GM19455 (cell line): ENCODE measurements at regions not wholly inside any gene's neighbourhood (a gene's known extent, or its start where the extent isn't known, plus 50 kb on each side); places are given as distances from the start of the nearest gene placed in this dataset.

ENCODE experiments used
- ATAC-seq: cut with Tn5 transposase; IDR thresholded peaks from one replicate; pipeline ENCODE4 v1.9.1; 2021; ENCODE audit not compliant: unreplicated experiment

DNA sequence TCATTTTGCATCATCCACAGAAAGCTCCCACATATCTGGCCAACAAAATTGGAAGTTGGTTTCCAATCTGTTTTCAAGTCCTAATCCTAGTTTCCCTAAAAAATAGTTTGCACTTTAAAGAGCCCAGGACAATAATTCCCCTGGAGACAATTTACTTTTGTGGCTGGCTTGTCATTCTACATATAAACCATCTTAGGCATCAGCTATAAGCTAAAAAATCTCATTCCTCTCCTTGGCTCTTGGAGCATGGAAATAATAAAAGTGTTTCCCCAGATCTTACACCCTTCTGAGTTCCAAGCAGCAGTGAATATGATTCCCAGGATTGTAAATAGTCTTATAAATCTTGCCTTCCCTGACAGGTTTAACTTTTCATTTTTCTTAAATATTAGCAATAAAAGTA, 89.1 kb upstream of the NUDT4 start:
- ATAC-seq: no peak

DNA sequence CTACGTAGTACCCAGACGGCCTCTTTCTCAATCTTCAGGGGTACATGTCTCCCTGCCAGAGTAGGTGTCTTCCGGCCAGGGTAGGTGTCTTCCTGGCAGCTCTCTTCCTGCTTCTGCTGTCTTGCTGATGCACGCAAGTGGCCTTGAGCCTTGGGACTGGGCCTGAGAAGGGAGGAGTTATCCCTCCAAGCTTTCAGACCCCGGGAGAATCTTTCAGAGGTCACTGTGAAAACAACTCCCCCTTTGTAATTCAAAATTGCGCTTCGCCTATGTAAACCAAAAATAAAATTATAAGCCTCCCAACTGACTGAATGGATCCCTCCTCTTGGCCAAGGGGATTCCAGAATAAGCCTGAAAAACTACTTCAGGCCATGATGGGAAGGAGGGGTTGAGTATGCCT, 87.3 kb upstream of the NUDT4 start:
- no peak for ATAC-seq

DNA sequence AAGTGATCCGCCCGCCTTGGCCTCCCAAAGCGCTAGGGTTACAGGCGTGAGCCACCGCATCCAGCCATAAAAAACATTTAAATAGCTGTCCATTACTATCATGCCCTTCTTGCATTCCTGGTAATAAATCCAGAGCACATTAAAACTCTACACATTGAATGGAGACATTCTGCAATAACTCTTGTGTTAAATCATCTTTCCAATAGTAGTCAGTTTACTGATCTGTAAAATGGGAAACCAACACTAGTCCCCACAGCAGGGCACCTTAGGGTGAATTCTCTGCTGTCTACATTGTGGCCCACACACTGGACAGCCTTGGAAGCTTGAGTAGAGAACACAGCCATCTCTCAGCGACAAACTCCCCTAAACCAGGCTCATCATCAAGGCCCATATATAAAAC, 85.5 kb upstream of the NUDT4 start:
- ATAC-seq: no peak

DNA sequence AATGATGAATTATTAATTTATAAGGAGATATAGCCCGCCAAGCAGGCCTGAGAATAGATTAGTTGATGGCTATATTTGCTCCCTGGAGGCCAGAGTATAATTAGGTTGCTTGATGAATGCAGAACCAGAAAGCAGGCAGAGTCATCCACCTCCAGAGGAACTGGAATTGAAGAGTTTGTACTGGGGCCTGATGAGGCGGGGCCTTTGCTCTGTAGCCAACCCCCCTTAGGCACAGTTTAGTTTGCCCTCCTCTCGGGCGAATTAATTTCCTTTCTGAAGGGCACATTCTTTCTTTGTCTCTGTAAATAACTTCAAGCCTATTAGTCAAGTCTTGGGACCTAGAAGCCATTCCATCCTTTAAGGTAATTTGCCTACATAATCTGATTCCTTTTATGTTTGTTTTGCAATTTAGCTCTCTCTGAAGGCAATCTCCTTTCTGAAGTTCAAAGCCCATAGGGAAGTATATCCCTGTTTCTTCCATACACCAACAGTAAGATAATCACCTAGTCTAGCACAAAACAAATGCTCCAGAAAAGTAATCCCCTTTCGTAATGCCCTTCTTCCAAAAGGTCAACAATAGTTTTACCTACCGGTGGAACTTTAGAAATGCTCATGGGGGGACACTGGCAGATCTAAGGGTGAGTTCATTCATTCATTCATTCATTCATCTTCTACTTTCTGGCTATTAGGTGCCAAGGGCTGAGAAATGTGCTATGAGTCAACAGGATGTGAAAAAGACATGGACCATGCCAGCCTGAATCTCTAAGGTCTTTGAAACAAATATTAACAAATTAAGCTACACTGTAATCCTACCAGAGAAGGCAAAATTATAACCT, 84.8 kb upstream of the NUDT4 start:
- no peak for ATAC-seq

DNA sequence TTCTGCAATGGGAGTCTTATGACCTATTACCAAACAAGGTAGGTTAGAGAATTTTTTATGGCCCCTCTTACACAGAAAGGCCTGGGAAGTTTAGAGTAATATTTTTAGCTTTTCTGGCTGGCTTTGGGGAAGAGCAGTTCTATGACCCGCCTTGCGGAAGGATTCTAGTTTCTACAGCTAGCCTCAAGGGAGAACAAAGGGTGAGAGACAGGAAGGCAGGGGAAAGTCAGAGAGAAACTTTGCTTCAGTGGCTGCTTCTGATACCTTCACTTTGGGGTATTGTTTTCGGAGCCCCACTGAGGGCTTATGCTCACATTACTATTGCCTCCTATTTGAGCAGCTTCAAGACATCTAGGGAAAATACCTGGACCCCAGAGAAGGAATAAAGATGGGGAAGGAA, 80.7 kb upstream of the NUDT4 start:
- peak; percentile 83 for ATAC-seq

DNA sequence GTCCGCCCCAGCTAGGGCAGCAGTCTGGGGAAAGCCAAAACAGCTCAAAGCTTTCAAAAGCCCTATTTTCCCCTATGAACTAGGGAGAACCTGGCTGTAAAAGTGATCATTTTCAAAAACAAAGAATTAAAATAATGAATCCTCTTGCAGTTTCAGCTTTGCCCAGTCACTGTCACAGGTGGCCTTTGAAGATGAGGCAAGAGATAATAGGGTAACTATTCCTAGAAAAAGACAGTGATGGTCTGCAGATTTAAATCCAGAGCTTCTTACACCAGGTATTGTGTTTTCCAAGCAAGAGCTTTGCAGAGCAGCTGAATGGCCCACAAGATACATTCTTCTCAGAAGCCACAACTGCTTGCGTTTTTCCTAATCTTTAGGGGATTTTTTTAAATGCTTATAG, 80.2 kb upstream of the NUDT4 start:
- ATAC-seq: no peak

DNA sequence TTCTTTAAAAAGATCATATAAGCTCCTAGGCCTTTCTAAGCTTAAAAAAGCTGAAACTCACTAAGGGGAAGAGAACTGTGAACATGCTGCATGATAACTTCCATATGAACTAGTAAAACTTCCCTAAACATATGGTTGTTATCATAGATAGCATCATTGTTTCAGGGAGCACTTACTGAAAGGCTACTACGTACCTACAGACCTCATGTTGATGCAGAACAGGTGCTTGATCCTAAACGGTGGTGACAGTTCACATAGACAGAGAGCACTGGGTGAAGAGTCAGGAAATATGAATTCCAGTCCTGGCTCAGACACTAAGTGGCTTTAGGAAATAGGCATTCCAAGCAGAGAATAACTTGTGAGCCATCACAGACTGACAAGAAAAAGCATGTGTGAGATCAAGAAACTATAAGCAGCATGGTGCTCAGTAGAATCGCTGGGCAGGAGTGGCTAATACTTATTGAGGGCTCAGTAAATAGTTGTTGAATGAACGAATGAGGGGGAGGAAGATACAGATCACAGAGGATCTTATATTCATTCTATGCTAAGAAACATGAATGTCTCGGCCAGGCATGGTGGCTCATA, 78.4 kb upstream of the NUDT4 start:
- ATAC-seq: no peak

DNA sequence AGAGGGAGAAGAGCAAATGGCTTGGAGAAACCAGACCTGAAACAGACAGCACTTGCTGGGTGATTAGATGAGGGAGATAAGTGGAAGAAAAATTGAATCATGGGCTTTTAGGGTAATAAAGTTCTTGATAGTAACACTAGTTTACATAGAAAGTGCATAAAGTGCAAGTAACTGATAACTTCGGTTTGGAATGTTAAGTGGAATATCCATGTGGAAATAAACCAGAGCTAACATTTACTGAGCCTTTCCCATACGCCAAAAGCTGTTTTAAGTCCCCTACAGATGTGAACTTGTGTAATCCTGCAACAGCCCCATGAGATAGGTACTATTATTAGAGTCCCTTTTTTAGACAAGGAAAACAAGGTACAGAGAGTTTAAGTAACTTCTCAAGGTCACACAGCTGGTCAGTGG, 77.1 kb upstream of the NUDT4 start:
- no peak for ATAC-seq

DNA sequence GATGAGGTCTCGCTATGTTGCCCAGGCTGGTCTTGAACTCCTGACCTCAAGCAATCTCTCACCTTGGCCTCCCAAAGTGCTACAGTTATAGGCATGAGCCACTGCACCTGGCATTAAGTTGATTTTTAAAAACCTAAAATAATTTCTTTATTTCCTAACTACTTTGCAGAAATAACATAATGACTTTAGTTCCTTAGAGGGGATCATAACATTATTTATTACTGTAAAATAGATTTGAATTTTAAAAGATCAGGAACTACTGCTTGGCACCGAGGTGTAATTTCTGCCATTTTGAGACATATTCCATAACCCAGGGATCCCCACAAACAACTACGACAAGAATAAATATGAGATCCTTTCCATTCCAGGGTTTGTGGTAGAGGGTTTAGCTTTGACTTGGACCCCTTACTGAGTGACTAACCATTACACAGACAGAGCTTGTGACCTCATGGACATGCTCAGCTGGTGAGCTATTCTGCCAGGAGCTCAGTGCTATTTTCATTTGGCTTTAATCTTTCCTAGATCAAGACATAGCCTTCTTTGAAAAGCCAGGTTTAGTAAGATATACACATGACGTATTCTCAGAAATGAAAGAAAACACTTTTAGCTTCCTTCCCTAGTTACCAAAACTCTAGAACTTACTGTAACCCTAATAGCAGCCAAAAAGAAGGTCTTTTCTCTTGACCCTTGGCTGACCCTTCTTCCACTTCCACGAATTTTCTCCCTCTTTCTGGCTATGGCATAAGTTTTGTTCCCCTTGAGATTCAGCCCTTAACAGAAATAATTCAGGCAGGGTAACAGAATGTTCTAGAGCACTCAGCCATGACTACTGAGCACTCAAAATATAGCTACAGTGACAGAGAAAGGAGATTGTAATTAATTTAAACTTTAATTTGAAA, 75.1 kb upstream of the NUDT4 start:
- ATAC-seq: no peak

DNA sequence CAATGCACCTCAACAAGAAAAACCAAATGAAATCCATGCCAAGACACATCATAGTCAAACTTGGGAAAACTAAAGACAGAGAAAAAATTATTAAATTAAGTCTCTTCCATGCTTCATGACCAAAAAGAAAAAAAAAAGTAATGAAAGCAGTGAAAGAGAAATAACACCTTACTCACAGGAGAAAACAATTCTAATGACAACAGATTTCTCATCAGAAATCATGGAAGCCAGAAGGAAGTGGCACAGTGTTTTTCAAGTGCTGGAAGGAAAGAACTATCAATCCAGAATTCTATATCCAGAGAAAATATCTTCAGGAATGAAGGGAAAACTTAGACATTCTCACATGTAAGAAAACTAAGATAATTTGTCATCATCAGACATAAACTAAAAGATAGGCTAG, 71.1 kb upstream of the NUDT4 start:
- no peak for ATAC-seq

DNA sequence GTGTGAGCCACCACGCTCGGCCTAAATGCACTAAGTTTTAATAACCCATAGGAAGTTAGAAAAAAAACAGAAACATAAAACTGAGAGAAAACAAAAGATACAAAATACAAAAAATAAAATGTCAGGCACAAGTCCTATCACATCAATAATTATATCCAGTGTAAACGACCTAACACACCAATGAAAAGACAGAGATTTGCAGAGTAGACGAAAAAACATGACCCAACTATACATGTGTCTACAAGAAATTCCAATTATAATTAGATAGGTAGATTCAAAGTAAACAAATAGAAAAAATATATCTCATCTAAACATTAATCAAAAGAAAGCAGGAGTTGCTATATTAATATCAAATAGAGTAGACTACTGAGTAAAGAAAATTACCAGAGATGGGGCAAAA, 69.4 kb upstream of the NUDT4 start:
- no peak for ATAC-seq

DNA sequence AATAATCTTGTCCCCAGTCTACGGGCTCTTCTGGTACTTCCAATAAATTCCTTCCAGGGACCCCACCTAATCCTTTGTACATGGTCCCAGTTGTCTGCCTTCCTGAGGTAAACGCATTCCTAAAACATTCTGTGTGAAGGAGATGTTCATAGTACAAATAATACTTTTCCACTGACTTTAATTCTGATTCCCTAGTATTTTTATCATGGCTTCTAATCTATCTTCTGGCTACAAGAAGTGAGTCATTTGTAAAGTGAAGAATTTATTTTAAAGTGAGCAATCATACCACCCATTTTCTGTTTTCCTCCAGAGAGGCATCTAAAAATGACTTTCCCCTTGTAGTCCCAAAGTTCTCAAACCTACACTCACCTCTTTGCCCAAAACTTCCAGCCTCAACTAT, 65.9 kb upstream of the NUDT4 start:
- ATAC-seq: no peak

DNA sequence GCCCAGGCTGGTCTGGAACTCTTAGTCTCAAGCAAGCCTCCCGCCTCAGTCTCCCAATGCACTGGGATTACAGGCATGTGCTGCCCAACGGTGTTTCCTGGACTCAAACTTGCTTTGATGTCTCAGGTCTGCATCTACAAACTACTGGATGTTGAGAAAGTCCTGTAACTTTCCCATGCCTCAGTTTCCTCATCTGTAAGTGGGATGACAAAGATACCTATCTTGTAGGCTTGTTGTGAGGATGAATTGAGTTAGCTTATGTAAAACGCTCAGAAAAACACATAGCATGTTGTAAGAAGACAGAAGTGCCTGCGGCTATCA, 63.6 kb upstream of the NUDT4 start:
- ATAC-seq: no peak

DNA sequence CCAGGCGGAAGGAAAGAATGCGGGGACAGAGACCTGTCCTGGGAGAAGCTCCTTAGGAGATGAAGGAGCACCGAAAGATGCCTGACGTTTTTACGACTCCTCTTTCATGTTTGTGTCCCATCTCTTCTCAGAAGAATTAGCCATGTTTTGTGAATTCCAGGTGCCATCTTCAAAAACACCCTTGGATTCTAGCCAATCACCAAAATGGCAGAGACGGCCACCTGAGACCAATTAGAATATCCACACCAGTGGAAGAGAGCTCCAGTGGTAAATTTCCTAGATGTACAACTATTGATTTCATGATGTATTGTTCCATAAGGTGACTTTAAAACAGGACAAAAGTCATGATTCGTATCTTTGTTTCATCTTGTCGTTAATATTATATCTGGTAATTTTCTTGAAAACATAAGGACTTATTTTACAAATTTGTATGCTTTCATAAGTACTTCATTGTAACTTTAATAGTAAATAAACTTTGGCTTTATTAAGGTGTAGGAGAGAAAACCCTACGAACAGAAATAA, 62.3 kb upstream of the NUDT4 start:
- ATAC-seq: no peak

DNA sequence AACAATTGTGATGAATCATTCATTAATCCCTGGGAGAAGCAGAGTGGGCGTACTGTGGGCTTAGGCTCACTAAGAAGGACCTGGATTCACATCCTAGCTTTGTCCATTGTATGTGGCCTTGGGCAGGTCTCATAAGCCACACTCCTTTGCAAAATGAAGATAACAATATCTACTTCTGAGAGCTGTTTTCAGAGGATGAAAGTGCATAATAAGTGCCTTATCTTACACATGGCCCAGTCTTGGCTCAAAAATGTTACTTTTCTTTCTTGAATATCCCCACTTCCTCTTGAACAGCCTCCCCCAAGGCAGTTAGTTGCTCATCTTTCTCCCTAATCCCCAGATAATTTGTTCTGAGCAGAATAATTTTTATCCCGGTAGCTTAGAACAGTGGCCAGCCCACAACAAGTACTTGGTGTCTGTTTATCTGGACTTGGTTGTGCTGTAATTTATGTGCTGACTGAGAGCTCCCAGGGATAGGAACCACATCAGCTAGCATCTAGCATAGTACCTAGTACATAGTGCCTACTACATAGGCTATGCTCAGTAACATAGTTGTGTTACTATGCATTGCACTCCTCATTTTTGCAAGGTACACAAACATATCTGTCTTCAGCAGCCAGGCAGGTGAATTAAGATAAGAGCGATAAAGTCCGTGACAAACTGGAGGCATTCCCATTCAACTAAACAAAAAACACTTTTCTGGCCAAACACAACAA, 61.7 kb upstream of the NUDT4 start:
- ATAC-seq: no peak

DNA sequence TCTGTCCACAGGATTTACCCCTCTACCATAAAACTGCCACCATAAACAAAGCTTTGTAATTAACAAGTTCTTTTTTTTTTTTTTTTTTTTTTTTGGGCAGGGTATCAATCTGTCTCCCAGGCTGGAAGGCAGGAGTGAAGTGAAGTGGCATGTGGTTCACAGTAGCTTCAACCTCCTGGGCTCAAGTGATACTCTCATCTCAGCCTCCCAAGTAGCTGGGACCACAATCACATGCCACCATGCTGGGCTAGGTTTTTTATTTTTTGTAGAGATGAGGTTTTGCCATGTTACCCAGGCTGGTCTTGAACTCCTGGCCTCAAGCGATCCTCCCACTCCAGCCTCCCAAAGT, 61.1 kb upstream of the NUDT4 start:
- no peak for ATAC-seq

DNA sequence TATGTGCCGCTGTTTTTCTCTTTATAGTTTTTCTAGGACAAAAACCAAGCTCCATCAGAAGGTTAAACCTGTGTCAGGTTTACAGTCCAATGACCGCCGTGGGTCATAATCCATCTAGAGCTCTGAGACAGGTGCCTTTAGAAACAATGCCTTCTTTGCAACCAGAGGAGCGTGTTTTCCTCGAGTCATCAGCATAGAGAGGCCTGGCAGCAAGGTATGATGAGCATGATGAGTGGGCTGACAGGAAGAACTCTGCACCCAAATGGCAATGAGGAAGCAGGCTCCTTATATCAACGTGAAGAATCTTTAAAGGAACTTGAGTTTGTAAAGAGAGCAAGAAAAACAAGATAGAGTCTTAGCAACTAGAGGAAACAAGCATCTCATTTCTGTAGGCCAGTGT, 60.5 kb upstream of the NUDT4 start:
- ATAC-seq: no peak

DNA sequence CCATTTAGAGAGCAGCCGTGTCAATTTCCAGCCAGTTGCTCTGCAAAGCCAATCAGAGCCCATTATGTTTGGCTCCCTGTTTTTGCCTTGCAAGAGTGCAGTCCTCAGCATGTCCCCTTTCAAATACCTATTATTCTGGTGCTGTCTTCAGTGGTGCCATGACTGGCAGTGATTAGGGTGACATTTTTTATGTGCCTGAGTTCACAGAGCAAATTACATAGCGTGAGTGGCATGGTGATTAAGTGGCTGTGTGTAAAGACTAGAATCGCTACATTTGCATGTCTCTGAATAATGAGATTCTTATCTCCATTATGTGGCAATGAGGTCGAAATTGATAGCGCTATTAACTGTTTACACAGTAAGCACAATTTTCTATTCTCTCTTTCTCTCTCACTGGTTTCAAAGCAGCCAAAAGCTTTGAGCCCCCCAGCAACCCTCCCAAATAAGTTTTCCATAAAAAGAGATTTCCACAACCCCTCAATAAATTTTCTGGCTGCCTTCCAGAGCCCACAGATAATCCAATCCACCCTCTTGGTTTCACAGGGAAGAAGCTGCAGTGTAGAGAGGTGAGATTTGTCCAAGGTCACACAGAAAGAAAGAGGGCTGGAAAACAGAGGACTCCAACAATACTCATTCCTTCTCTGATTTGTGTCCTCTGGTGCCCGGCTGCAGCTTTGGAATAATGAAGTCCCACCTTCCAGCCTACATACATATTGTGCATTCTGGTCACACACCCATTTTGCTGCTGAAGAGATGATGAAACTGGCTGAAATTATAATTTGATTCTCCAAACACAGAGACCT, 58.8 kb upstream of the NUDT4 start:
- no peak for ATAC-seq

DNA sequence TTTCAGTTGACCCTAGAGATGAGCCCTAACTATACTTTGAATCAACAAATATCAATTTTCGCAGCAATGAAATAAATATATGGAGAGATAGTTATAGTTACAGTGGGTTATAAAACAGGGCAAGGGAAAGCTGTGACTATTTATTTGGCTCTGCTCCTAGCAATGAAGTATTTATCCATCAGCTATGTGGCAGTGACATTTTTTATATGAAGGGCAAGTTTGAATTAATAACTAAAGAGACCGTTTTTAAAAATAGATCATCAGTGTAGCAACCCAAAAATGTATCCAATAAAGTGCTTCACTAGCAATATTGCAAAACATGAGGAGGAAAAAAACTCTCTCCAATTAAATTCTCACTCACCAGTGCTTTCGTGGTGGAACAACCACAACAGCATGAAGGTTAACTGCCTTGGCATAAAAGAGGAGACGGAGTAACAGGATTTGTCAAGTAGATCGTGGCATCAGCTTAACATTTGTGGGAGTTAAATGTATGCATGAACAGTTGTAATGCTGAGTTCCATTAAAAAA, 58.1 kb upstream of the NUDT4 start:
- no peak for ATAC-seq

DNA sequence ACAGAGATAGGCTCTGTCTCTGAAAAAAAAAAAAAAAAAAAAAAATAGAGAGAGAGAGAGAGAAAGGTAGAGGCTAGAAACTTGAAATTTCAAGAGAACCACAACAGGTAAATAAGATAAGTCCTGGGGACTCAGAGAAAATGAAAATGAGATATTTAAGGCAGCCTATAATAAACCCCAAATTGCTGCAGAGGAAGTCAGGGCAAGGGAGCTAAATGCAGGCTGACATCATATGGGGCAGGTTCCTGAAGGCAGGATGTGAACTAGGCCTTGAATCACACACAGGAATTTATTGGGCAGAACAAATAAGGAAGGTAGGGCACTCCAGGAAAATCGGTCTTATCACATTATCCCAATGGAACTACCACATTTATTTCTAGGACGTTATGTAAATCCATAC, 54.9 kb upstream of the NUDT4 start:
- peak; percentile 67 for ATAC-seq
